Testis (tissue), 2 donors: ENCODE measurements at regions not wholly inside any gene's neighbourhood (a gene's known extent, or its start where the extent isn't known, plus 50 kb on each side); places are given as distances from the start of the nearest gene placed in this dataset.

ENCODE experiments used
- DNase-seq: peaks from one replicate; pipeline ENCODE4 v3.0.0-alpha.2; 2019
- H3K27ac ChIP-seq, 2 donors: fragments of 200-600 bp; sonication (generic); one replicate each; pipeline ENCODE4 v1.5.1; 2019
- H3K27me3 ChIP-seq: fragments of 200-600 bp; sonication (generic); one replicate; pipeline ENCODE4 v1.5.1; 2019
- H3K36me3 ChIP-seq: fragments of 200-600 bp; sonication (generic); one replicate; pipeline ENCODE4 v1.5.1; 2017; ENCODE audit warnings: low read depth; ENCODE audit errors: missing control alignments
- H3K4me1 ChIP-seq: fragments of 200-600 bp; sonication (generic); one replicate; pipeline ENCODE4 v1.5.1; 2019
- H3K4me3 ChIP-seq, 2 donors: fragments of 200-600 bp; sonication (generic); one replicate each; pipeline ENCODE4 v1.5.1; 2017 to 2019
- H3K9me3 ChIP-seq: fragments of 200-600 bp; sonication (generic); one replicate; pipeline ENCODE4 v1.5.1; 2017
- CTCF ChIP-seq, 3 experiments: fragments of 450-650 bp in 2 of 3; fragments of 200-600 bp in 1 of 3; sonication (generic) in 1 of 3; IDR thresholded peaks; one replicate each; pipeline ENCODE4 v1.5.1; 2016 to 2019; ENCODE audit warnings: antibody characterized with exemption in 3 of 3, mild to moderate bottlenecking in 2 of 3, moderate library complexity in 1 of 3
- POLR2A ChIP-seq: fragments of 450-650 bp; IDR thresholded peaks from one replicate; pipeline ENCODE4 v1.6.1; 2017; ENCODE audit warnings: antibody characterized with exemption, mild to moderate bottlenecking, moderate library complexity
- WGBS, 2 donors: methylation state at CpG; one replicate each; pipeline ENCODE4 v1.1.5; 2018; 5-methylcytosine and 5-hydroxymethylcytosine counted together
- intact Hi-C: fragments of 100-400 bp; cut with DNase I; formaldehyde crosslinking; loops from one replicate; pipeline ENCODE4 v1.15.1; 2023; ENCODE audit warnings: low total_unique reads

DNA sequence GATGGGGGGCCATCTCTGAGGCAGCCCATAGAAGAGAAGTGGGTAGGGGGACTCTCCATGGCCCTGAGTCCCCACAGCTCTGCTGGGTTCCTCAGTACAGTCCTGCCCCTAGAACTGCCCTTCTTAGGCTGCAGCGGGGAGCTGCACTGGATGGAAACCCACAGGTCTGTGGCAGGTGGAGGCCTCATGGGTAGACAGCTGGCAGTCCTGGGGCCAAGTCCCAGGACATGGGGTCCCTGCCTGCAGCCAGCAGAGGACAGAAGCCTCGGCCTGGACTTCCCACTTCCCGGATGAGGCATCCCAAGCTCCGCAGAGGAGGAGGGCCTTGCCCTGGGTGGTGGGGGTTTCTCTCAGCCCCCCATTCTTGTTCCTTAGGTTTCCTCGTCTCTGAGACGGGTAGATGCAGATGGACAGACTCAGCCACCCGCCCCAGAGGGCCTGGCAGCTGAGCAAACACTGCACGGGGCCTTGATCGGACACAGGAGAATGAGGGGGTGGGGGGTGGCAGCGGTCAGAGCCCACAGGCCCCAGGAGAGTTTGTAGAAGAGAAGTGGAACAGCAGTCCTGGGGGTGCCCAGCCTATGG lies 153.8 kb downstream of the C9orf50 start:
- DNase-seq: no peak
- Histone ChIP-seq H3K27me3 (no peaks in the 10 kb centered on the region), H3K27ac (no peak overlapping the region), H3K4me3 (no peak overlapping the region), H3K4me1 (peaks cover 27% of the 10 kb centered on the region), H3K36me3 (no peaks in the 10 kb centered on the region), H3K9me3 (no peaks in the 10 kb centered on the region)
- TF ChIP-seq CTCF (IDR thresholded peaks at IDR 0.05) (no peak), POLR2A (no peak)
- intact Hi-C loops: loop anchor here (10.0 kb wide), 1 partner anchor 52 kb away; no protein-coding TSS in a partner anchor
- 71 to 74% methylated on average over 7 to 10 of the region's 10 CpGs for WGBS, 2 donors

DNA sequence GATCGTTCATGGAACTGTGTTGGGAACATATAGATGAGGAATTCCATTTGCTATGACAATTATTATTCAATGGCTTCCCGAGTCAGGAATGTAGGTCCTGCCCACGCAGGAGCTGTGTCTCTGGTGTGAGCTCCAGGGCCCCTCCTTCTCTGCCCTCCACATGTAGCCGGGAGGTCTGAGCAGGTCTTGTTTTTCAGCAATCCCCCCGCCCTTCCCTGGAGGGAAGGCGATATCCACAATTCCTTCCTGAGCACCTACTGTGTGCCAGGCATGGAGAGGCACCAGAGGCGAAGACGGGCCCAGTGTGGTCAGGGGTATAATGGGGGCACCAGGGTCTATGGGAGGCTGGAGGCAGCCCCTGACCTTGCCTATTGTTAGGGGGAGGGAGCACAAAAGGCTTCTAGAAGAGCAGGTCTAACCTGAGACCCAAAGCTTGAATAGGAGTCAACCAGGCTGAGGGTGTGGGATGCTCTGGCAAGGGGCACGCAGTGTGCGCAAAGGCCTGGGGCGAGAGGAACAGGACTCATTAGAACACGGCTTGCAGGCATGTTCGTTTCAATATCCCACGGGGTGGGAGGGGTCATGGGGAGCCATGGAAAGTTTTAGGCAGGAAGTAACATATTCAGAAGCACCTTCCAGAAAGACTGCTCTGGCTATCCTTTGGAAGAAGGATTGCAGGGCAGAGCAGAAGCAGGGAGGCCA lies 154.9 kb downstream of the C9orf50 start:
- H3K4me1 ChIP-seq: peaks cover 34% of the 10 kb centered on the region
- H3K36me3 ChIP-seq: no peaks in the 10 kb centered on the region
- H3K9me3 ChIP-seq: no peaks in the 10 kb centered on the region
- peak overlapping the region; percentile 1 to 14 for H3K27ac ChIP-seq
- H3K4me3 ChIP-seq: no peak overlapping the region
- DNase-seq: no peak
- WGBS, 2 donors: 53 to 72% methylated on average over 14 of the region's 14 CpGs
- intact Hi-C loops: loop anchor here (10.0 kb wide), 1 partner anchor 51 kb away; no protein-coding TSS in a partner anchor
- TF ChIP-seq CTCF (IDR thresholded peaks at IDR 0.05): no peak
- no peak for TF ChIP-seq POLR2A
- no peaks in the 10 kb centered on the region for H3K27me3 ChIP-seq

- no peaks in the 10 kb centered on the region for H3K9me3 ChIP-seq
- no peaks in the 10 kb centered on the region for H3K36me3 ChIP-seq
- TF ChIP-seq POLR2A (no peak), CTCF (IDR thresholded peaks at IDR 0.05) (no peak)
- peak; percentile 60 for DNase-seq
- no peak overlapping the region for H3K4me3 ChIP-seq
- WGBS, 2 donors: 49 to 57% methylated on average over 7 to 22 of the region's 22 CpGs
- intact Hi-C loops: loop anchor here (10.0 kb wide), 1 partner anchor 50 kb away; no protein-coding TSS in a partner anchor
- H3K27ac ChIP-seq: peak overlapping the region in 1 of 2 donors; percentile 14
- peaks cover 32% of the 10 kb centered on the region for H3K4me1 ChIP-seq
- H3K27me3 ChIP-seq: no peaks in the 10 kb centered on the region
Measured at GRCh38 chr9:129464972-129465833, 155.7 kb downstream of the C9orf50 start.

GRCh38 chr9:129463994-129464393 lies 156.9 kb downstream of the C9orf50 start:
- Histone ChIP-seq H3K36me3 (no peaks in the 10 kb centered on the region), H3K27ac (no peak overlapping the region), H3K4me1 (peaks cover 42% of the 10 kb centered on the region), H3K27me3 (no peaks in the 10 kb centered on the region), H3K9me3 (no peaks in the 10 kb centered on the region), H3K4me3 (no peak overlapping the region)
- no peak for DNase-seq
- WGBS, 2 donors: 78 to 87% methylated on average over 3 to 5 of the region's 5 CpGs
- intact Hi-C loops: loop anchor here (10.0 kb wide), 1 partner anchor 49 kb away; no protein-coding TSS in a partner anchor
- no peak for TF ChIP-seq POLR2A
- no peak for TF ChIP-seq CTCF (IDR thresholded peaks at IDR 0.05)
